Upper lobe of left lung (tissue), 4 donors: ENCODE measurements at regions not wholly inside any gene's neighbourhood (a gene's known extent, or its start where the extent isn't known, plus 50 kb on each side); places are given as distances from the start of the nearest gene placed in this dataset.

Source experiments
- POLR2AphosphoS5 ChIP-seq, 2 donors: sonication (generic); formaldehyde crosslinking; IDR thresholded peaks; one replicate each; pipeline ENCODE4 v1.5.1; 2017; ENCODE audit warnings: antibody characterized with exemption in 2 of 2
- TF ChIP-seq, protein P1 (sequence below), 6 experiments: fragments of 450-650 bp in 4 of 6; fragments of 200-600 bp in 2 of 6; sonication (generic) in 2 of 6; IDR thresholded peaks; one replicate each; pipeline ENCODE4 v1.5.1; 2016 to 2019; ENCODE audit warnings: antibody characterized with exemption in 6 of 6

GRCh38 chr2:21915201-21915600 lies 791.4 kb downstream of the TDRD15 start:
- TF ChIP-seq POLR2AphosphoS5 (IDR thresholded peaks at IDR 0.05), result no peak
- TF ChIP-seq, protein P1, sequence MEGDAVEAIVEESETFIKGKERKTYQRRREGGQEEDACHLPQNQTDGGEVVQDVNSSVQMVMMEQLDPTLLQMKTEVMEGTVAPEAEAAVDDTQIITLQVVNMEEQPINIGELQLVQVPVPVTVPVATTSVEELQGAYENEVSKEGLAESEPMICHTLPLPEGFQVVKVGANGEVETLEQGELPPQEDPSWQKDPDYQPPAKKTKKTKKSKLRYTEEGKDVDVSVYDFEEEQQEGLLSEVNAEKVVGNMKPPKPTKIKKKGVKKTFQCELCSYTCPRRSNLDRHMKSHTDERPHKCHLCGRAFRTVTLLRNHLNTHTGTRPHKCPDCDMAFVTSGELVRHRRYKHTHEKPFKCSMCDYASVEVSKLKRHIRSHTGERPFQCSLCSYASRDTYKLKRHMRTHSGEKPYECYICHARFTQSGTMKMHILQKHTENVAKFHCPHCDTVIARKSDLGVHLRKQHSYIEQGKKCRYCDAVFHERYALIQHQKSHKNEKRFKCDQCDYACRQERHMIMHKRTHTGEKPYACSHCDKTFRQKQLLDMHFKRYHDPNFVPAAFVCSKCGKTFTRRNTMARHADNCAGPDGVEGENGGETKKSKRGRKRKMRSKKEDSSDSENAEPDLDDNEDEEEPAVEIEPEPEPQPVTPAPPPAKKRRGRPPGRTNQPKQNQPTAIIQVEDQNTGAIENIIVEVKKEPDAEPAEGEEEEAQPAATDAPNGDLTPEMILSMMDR (IDR thresholded peaks at IDR 0.05), result no peak
